Keratinocyte (primary cell): ENCODE measurements at regions not wholly inside any gene's neighbourhood (a gene's known extent, or its start where the extent isn't known, plus 50 kb on each side); places are given as distances from the start of the nearest gene placed in this dataset.
A peak's percentile ranks its signal among the peaks of the same experiment; 100 is the strongest.
"Not testable (repeated sequence)": the region's sequence is repeated elsewhere in the genome, so short reads cannot be mapped to it uniquely, and the experiment has no call there.

Source experiments
- DNase-seq: peaks from one replicate; pipeline ENCODE4 v3.0.0-alpha.2; 2011; ENCODE audit warnings: low read depth, missing footprints, low spot score
- FAIRE-seq: peaks from 2 replicates; lab custom pipeline; 2011; peaks lifted over from hg19 to GRCh38; lab: Jason Lieb, UNC
- H2AFZ ChIP-seq: 2 replicates; pipeline ENCODE4 v1.6.0; 2012; ENCODE audit warnings: low read length, control low read depth, inconsistent platforms; ENCODE audit not compliant: control insufficient read depth
- H3K27ac ChIP-seq: 2 replicates; pipeline ENCODE4 v1.5.1; 2011; ENCODE audit warnings: low read length; ENCODE audit not compliant: control insufficient read depth, insufficient read depth
- H3K27me3 ChIP-seq: 3 replicates; pipeline ENCODE4 v1.6.0; 2011; ENCODE audit warnings: low read length; ENCODE audit not compliant: control insufficient read depth, insufficient read depth; ENCODE audit errors: extremely low read depth
- H3K36me3 ChIP-seq, 2 experiments: 2 replicates in 1 of 2; 3 replicates in 1 of 2; pipeline ENCODE4 v1.5.1; 2011; ENCODE audit warnings: low read length in 2 of 2, mild to moderate bottlenecking in 1 of 2; ENCODE audit not compliant: control insufficient read depth in 2 of 2, insufficient read depth in 2 of 2; ENCODE audit errors: extremely low read depth in 1 of 2
- H3K4me1 ChIP-seq: 3 replicates; pipeline ENCODE4 v1.5.1; 2011; ENCODE audit warnings: low read length; ENCODE audit not compliant: control insufficient read depth, insufficient read depth; ENCODE audit errors: extremely low read depth
- H3K4me2 ChIP-seq: 3 replicates; pipeline ENCODE4 v1.6.0; 2011; ENCODE audit warnings: low read depth, low read length; ENCODE audit not compliant: control insufficient read depth, insufficient read depth; ENCODE audit errors: extremely low read depth
- H3K4me3 ChIP-seq, 3 experiments: fragments of 200-600 bp in 1 of 3; sonication (generic) in 1 of 3; 2 replicates in 2 of 3; 3 replicates in 1 of 3; pipeline ENCODE4 v1.5.1; 2011 to 2016; ENCODE audit warnings: low read length in 3 of 3, mild to moderate bottlenecking in 3 of 3, control low read depth in 2 of 3, inconsistent platforms in 1 of 3, low read depth in 1 of 3, mixed read lengths in 1 of 3, mixed run types in 1 of 3, moderate library complexity in 1 of 3; ENCODE audit not compliant: control insufficient read depth in 2 of 3, insufficient read depth in 2 of 3; ENCODE audit errors: extremely low read depth in 1 of 3
- H3K79me2 ChIP-seq: 2 replicates; pipeline ENCODE4 v1.6.0; 2012; ENCODE audit warnings: low read length; ENCODE audit not compliant: control insufficient read depth, insufficient read depth
- H3K9ac ChIP-seq: 3 replicates; pipeline ENCODE4 v1.6.0; 2011; ENCODE audit warnings: low read length; ENCODE audit not compliant: control insufficient read depth, insufficient read depth; ENCODE audit errors: extremely low read depth
- H3K9me1 ChIP-seq: 3 replicates; pipeline ENCODE4 v1.6.0; 2011; ENCODE audit warnings: low read length; ENCODE audit not compliant: control insufficient read depth, insufficient read depth; ENCODE audit errors: extremely low read depth
- H3K9me3 ChIP-seq: 2 replicates; pipeline ENCODE4 v1.5.1; 2012; ENCODE audit warnings: low read depth, low read length; ENCODE audit not compliant: control insufficient read depth
- H4K20me1 ChIP-seq: 3 replicates; pipeline ENCODE4 v1.6.0; 2011; ENCODE audit warnings: low read length; ENCODE audit not compliant: control insufficient read depth, insufficient read depth; ENCODE audit errors: extremely low read depth
- EZH2 ChIP-seq: IDR thresholded peaks from one replicate; pipeline ENCODE4 v1.6.1; 2012; ENCODE audit warnings: inconsistent platforms, mild to moderate bottlenecking, low read length, moderate library complexity
- dilution Hi-C: fragments of 300-500 bp; cut with MboI; formaldehyde crosslinking; loops from one replicate; pipeline ENCODE4 v1.7.0; 2020; ENCODE audit warnings: low sequenced_read_pairs; ENCODE audit not compliant: extremely low pct_ligation_motif_present
- TF ChIP-seq, protein P1 (sequence below), 3 experiments: IDR thresholded peaks in 1 of 3; conservative IDR thresholded peaks in 1 of 3; optimal IDR thresholded peaks in 1 of 3; 2 replicates in 2 of 3; 3 replicates in 1 of 3; pipeline versions ENCODE3 to v1.5.1; 2011; ENCODE audit warnings: low read length in 3 of 3, mild to moderate bottlenecking in 3 of 3, moderate library complexity in 2 of 3, control low read depth in 1 of 3, inconsistent platforms in 1 of 3; ENCODE audit not compliant: insufficient read depth in 2 of 3; ENCODE audit errors: extremely low read depth in 1 of 3

GRCh38 chr1:817658-818617 lies 105.8 kb upstream of the SAMD11 start:
- peak overlapping the region; percentile 67 for H3K27ac ChIP-seq
- H3K9me1 ChIP-seq, H3K4me1 ChIP-seq, H2AFZ ChIP-seq, FAIRE-seq, H3K27me3 ChIP-seq, H3K36me3 ChIP-seq, dilution Hi-C loops, H3K4me3 ChIP-seq, H4K20me1 ChIP-seq, H3K9me3 ChIP-seq, DNase-seq: not testable (repeated sequence)
- H3K9ac ChIP-seq: peak overlapping the region; percentile 54
- H3K79me2 ChIP-seq: peaks cover 29% of the 10 kb centered on the region
- peak overlapping the region; percentile 32 for H3K4me2 ChIP-seq

GRCh38 chr1:818618-819291 lies 105.0 kb upstream of the SAMD11 start:
- no peak overlapping the region for H3K4me3 ChIP-seq
- peaks cover 7% of the 10 kb centered on the region for H3K4me1 ChIP-seq
- peaks cover 34% of the 10 kb centered on the region for H3K79me2 ChIP-seq
- no peaks in the 10 kb centered on the region for H3K27me3 ChIP-seq
- no peak overlapping the region for H3K4me2 ChIP-seq
- no peak overlapping the region for H2AFZ ChIP-seq
- no peaks in the 10 kb centered on the region for H3K36me3 ChIP-seq
- TF ChIP-seq, protein P1, sequence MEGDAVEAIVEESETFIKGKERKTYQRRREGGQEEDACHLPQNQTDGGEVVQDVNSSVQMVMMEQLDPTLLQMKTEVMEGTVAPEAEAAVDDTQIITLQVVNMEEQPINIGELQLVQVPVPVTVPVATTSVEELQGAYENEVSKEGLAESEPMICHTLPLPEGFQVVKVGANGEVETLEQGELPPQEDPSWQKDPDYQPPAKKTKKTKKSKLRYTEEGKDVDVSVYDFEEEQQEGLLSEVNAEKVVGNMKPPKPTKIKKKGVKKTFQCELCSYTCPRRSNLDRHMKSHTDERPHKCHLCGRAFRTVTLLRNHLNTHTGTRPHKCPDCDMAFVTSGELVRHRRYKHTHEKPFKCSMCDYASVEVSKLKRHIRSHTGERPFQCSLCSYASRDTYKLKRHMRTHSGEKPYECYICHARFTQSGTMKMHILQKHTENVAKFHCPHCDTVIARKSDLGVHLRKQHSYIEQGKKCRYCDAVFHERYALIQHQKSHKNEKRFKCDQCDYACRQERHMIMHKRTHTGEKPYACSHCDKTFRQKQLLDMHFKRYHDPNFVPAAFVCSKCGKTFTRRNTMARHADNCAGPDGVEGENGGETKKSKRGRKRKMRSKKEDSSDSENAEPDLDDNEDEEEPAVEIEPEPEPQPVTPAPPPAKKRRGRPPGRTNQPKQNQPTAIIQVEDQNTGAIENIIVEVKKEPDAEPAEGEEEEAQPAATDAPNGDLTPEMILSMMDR (optimal IDR thresholded peaks at IDR 0.05 in 1 of 3, IDR thresholded peaks at IDR 0.05 in 1 of 3, conservative IDR thresholded peaks at IDR 0.05 in 1 of 3; ENCODE audit: extremely low read depth in 1 of 3, insufficient read depth in 2 of 3, low read length in 3 of 3): no peak
- TF ChIP-seq EZH2: no peak
- DNase-seq (no peak), FAIRE-seq (no peak)
- no peaks in the 10 kb centered on the region for H4K20me1 ChIP-seq
- no peak overlapping the region for H3K9ac ChIP-seq
- H3K9me1 ChIP-seq: peaks cover 5% of the 10 kb centered on the region
- no peaks in the 10 kb centered on the region for H3K9me3 ChIP-seq
- dilution Hi-C loops: no loop called here
- H3K27ac ChIP-seq: no peak overlapping the region
